ENCODE measurements at regions not wholly inside any gene's neighbourhood (a gene's known extent, or its start where the extent isn't known, plus 50 kb on each side); places are given as distances from the start of the nearest gene placed in this dataset. TPM values are rescaled to one million over a fixed set of nuclear protein-coding genes. Genes with fewer than 3 reads are reported as not detected.

DNA sequence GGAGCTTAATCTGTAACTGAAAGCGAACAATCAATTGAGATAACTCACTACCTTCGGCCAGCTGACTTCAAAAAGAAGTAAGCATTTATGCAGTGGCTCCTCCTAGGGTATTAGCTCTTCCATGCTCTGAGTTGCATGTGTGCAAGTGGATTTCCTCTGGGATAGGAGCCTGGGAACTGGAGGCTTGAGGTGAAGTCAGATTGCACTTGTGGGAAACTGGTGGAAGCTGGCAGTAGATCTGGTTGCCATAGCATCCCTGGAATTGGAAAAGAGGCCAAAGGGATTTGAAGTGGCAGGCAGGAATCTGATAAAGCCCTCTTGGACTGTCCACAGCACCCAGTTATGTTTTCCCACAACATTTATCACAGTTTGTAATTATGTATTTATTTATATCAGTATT is 50.6 kb upstream of the FMNL2 start:
- no peaks in the 10 kb centered on the region for H3K27me3 ChIP-seq
- TF ChIP-seq POLR2A (IDR thresholded peaks at IDR 0.05) (no peak), EP300 (IDR thresholded peaks at IDR 0.05) (no peak)
- TF ChIP-seq, protein P1, sequence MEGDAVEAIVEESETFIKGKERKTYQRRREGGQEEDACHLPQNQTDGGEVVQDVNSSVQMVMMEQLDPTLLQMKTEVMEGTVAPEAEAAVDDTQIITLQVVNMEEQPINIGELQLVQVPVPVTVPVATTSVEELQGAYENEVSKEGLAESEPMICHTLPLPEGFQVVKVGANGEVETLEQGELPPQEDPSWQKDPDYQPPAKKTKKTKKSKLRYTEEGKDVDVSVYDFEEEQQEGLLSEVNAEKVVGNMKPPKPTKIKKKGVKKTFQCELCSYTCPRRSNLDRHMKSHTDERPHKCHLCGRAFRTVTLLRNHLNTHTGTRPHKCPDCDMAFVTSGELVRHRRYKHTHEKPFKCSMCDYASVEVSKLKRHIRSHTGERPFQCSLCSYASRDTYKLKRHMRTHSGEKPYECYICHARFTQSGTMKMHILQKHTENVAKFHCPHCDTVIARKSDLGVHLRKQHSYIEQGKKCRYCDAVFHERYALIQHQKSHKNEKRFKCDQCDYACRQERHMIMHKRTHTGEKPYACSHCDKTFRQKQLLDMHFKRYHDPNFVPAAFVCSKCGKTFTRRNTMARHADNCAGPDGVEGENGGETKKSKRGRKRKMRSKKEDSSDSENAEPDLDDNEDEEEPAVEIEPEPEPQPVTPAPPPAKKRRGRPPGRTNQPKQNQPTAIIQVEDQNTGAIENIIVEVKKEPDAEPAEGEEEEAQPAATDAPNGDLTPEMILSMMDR (IDR thresholded peaks at IDR 0.05): no peak
- DNase-seq (ENCODE audit: low spot score in 2 of 2): no peak
- H3K27ac ChIP-seq: no peak overlapping the region
- peaks cover 0 to 7% (median 0%) of the 10 kb centered on the region in 4 donors for H3K9me3 ChIP-seq
- no peak overlapping the region for H3K4me3 ChIP-seq
- no peaks in the 10 kb centered on the region for H3K36me3 ChIP-seq
- WGBS, 2 donors: 92 to 93% methylated on average over 2 of the region's 2 CpGs
- no peaks in the 10 kb centered on the region for H3K4me1 ChIP-seq

Small RNAs in the stretch of these regions (small RNA-seq; reads per million reads assigned to genes)
- gene RF00019: not detected
